ENCODE measurements at regions not wholly inside any gene's neighbourhood (a gene's known extent, or its start where the extent isn't known, plus 50 kb on each side); places are given as distances from the start of the nearest gene placed in this dataset.

DNA sequence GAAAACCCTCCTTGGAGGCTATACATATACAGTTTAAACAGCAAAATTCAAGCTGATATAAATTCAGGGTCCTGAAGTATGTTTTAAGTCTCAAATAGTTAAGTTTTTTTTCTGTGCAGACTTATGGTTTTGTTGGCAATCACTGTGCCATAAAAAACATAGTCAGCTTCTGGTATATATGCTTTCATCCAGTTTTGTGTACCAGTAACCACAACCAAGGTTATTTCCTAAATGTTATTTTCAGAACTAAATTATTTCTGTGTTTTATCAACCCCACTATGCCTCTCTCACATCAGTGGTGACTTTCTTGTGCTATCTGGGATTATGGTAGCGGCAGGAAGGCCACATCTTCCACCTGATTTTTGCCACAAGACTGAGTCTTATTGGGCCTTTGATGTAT lies 107.7 kb upstream of the SMARCA2 start:
- Histone ChIP-seq H3K4me2 (ENCODE audit: low read length) (no peak overlapping the region), H3K79me2 (ENCODE audit: low read length) (no peaks in the 10 kb centered on the region), H4K20me1 (ENCODE audit: low read length) (no peaks in the 10 kb centered on the region), H2AFZ (ENCODE audit: low read length) (no peak overlapping the region), H3K4me1 (ENCODE audit: insufficient read depth, low read length) (no peaks in the 10 kb centered on the region), H3K27ac (ENCODE audit: low read length) (no peak overlapping the region), H3K4me3 (ENCODE audit: low read length) (no peak overlapping the region), H3F3A (ENCODE audit: low read length, unreplicated experiment) (no peaks in the 10 kb centered on the region), H3K36me3 (ENCODE audit: low read depth, low read length) (no peaks in the 10 kb centered on the region), H3K9me3 (ENCODE audit: low read length) (no peaks in the 10 kb centered on the region), H3K27me3 (ENCODE audit: low read length) (no peaks in the 10 kb centered on the region), H3K9ac (ENCODE audit: low read length) (no peak overlapping the region), H3K9me2 (replicated peaks; ENCODE audit: low read length) (no peaks in the 10 kb centered on the region)
- intact Hi-C loops (cut with micrococcal nuclease) = no loop called here
- POLR2A ChIA-PET (ENCODE audit: unreplicated experiment) = no interaction called here
- DNase-seq (no peak), ATAC-seq (no peak)
- no TSS peak for BruUV-seq (replicated peaks)
- no peak for TF ChIP-seq EZH2 (IDR thresholded peaks at IDR 0.05; ENCODE audit: low read length, unreplicated experiment)
- TF ChIP-seq EZH2phosphoT487 (IDR thresholded peaks at IDR 0.05; ENCODE audit: borderline replicate concordance, low read length) = no peak
- TF ChIP-seq, protein P1, sequence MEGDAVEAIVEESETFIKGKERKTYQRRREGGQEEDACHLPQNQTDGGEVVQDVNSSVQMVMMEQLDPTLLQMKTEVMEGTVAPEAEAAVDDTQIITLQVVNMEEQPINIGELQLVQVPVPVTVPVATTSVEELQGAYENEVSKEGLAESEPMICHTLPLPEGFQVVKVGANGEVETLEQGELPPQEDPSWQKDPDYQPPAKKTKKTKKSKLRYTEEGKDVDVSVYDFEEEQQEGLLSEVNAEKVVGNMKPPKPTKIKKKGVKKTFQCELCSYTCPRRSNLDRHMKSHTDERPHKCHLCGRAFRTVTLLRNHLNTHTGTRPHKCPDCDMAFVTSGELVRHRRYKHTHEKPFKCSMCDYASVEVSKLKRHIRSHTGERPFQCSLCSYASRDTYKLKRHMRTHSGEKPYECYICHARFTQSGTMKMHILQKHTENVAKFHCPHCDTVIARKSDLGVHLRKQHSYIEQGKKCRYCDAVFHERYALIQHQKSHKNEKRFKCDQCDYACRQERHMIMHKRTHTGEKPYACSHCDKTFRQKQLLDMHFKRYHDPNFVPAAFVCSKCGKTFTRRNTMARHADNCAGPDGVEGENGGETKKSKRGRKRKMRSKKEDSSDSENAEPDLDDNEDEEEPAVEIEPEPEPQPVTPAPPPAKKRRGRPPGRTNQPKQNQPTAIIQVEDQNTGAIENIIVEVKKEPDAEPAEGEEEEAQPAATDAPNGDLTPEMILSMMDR (conservative IDR thresholded peaks at IDR 0.05; ENCODE audit: low read depth, low read length) = no peak
- CTCF ChIA-PET = no interaction called here

DNA sequence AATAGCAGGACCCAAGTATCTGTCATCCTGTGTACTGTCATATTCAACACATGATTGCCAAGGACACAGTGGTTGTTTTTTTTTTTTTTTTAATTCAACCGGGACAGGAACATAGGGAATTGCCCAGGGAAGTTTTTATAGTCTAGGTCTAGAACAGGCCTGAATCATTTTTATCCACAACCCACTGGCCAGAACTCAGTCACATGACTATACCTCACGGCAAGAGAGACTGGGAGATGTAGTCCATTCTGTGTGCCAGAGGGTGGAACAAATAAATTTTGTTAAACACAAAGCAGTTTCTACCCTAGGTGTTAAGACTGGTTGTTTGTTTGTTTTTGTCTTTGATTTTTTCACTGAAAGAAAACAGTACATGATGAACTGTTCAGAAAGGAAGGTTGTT lies 105.8 kb upstream of the SMARCA2 start:
- Histone ChIP-seq H3K27ac (ENCODE audit: low read length) (no peak overlapping the region), H4K20me1 (ENCODE audit: low read length) (no peaks in the 10 kb centered on the region), H3K4me1 (ENCODE audit: insufficient read depth, low read length) (no peaks in the 10 kb centered on the region), H3K36me3 (ENCODE audit: low read depth, low read length) (no peaks in the 10 kb centered on the region), H3K4me2 (ENCODE audit: low read length) (no peak overlapping the region), H3F3A (ENCODE audit: low read length, unreplicated experiment) (no peaks in the 10 kb centered on the region), H3K27me3 (ENCODE audit: low read length) (peaks cover 7% of the 10 kb centered on the region; the same call in 1 of the 2 replicates), H3K9me3 (ENCODE audit: low read length) (no peaks in the 10 kb centered on the region), H3K4me3 (ENCODE audit: low read length) (no peak overlapping the region), H3K79me2 (ENCODE audit: low read length) (no peaks in the 10 kb centered on the region), H2AFZ (ENCODE audit: low read length) (no peak overlapping the region), H3K9me2 (replicated peaks; ENCODE audit: low read length) (no peaks in the 10 kb centered on the region), H3K9ac (ENCODE audit: low read length) (no peak overlapping the region)
- TF ChIP-seq, protein P1 (conservative IDR thresholded peaks at IDR 0.05; ENCODE audit: low read depth, low read length) = no peak
- TF ChIP-seq EZH2 (IDR thresholded peaks at IDR 0.05; ENCODE audit: low read length, unreplicated experiment) = no peak
- no peak for TF ChIP-seq EZH2phosphoT487 (IDR thresholded peaks at IDR 0.05; ENCODE audit: borderline replicate concordance, low read length)
- ChIA-PET CTCF (no interaction called here), POLR2A (ENCODE audit: unreplicated experiment) (no interaction called here)
- ATAC-seq (no peak), DNase-seq (no peak)
- no TSS peak for BruUV-seq (replicated peaks)
- intact Hi-C loops (cut with micrococcal nuclease) = no loop called here

GRCh38 chr9:1910269-1910811 lies 104.8 kb upstream of the SMARCA2 start:
- H3K9ac ChIP-seq (ENCODE audit: low read length) = no peak overlapping the region
- POLR2A ChIA-PET (ENCODE audit: unreplicated experiment) = no interaction called here
- ATAC-seq = no peak
- H3K9me2 ChIP-seq (replicated peaks; ENCODE audit: low read length) = no peaks in the 10 kb centered on the region
- no peaks in the 10 kb centered on the region for H3K79me2 ChIP-seq (ENCODE audit: low read length)
- no peaks in the 10 kb centered on the region for H3K36me3 ChIP-seq (ENCODE audit: low read depth, low read length)
- no peak overlapping the region for H3K4me3 ChIP-seq (ENCODE audit: low read length)
- no peak overlapping the region for H3K4me2 ChIP-seq (ENCODE audit: low read length)
- no peak for DNase-seq
- no TSS peak for BruUV-seq (replicated peaks)
- no peak overlapping the region for H2AFZ ChIP-seq (ENCODE audit: low read length)
- H3K4me1 ChIP-seq (ENCODE audit: insufficient read depth, low read length) = no peaks in the 10 kb centered on the region
- CTCF ChIA-PET = no interaction called here
- no peak overlapping the region for H3K27ac ChIP-seq (ENCODE audit: low read length)
- H3F3A ChIP-seq (ENCODE audit: low read length, unreplicated experiment) = no peaks in the 10 kb centered on the region
- TF ChIP-seq EZH2 (IDR thresholded peaks at IDR 0.05; ENCODE audit: low read length, unreplicated experiment) = no peak
- TF ChIP-seq EZH2phosphoT487 (IDR thresholded peaks at IDR 0.05; ENCODE audit: borderline replicate concordance, low read length) = no peak
- TF ChIP-seq, protein P1 (conservative IDR thresholded peaks at IDR 0.05; ENCODE audit: low read depth, low read length) = no peak
- peaks cover 7% of the 10 kb centered on the region; the same call in 1 of the 2 replicates for H3K27me3 ChIP-seq (ENCODE audit: low read length)
- H4K20me1 ChIP-seq (ENCODE audit: low read length) = no peaks in the 10 kb centered on the region
- no peaks in the 10 kb centered on the region for H3K9me3 ChIP-seq (ENCODE audit: low read length)
- intact Hi-C loops (cut with micrococcal nuclease) = no loop called here
